ENCODE measurements at regions not wholly inside any gene's neighbourhood (a gene's known extent, or its start where the extent isn't known, plus 50 kb on each side); places are given as distances from the start of the nearest gene placed in this dataset.

GRCh38 chr14:97028382-97028781 lies 231.2 kb downstream of the VRK1 start:
- TF ChIP-seq CTCF (IDR thresholded peaks at IDR 0.05; ENCODE audit: low read depth, low read length) = no peak
- no peak for TF ChIP-seq POLR2A (IDR thresholded peaks at IDR 0.05; ENCODE audit: extremely low read depth, insufficient read length)

Measured in NB4 (cell line).